GM12864 (cell line): ENCODE measurements at regions not wholly inside any gene's neighbourhood (a gene's known extent, or its start where the extent isn't known, plus 50 kb on each side); places are given as distances from the start of the nearest gene placed in this dataset.

Source experiments
- DNase-seq: peaks from one replicate; pipeline ENCODE4 v3.0.0-alpha.2; 2011; ENCODE audit warnings: low read depth
- H3K4me3 ChIP-seq: 2 replicates; pipeline ENCODE4 v1.5.1; 2011; ENCODE audit warnings: mild to moderate bottlenecking, low read depth, low read length, control low read depth
- CTCF ChIP-seq: IDR thresholded peaks from 2 replicates; pipeline ENCODE4 v1.5.1; 2011; ENCODE audit warnings: low read depth, mild to moderate bottlenecking, moderate library complexity, low read length, control low read depth, inconsistent platforms; ENCODE audit errors: missing control alignments

- no peak for DNase-seq
- no peak overlapping the region for H3K4me3 ChIP-seq
- no peak for TF ChIP-seq CTCF
Observed at GRCh38 chr3:29186982-29187725, 93.7 kb upstream of the RBMS3 start.

DNA sequence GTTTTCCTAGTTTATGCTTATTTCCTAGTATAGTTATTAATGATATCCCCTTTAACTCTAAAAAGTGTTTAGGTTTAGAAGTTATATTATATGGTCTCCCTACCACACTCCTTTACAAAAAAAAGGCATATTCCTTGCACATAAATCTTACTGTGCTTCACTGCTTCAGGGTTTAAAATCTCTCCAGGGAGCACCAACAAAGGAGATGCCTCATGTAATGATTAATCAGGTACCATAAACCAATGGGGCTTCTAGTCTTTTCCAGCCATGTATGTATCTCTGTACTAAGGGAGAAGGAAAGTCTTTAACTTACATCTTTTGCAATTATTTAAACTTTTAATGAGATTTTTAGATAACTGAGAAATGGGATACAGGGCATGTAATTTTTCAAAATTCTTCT lies 91.5 kb upstream of the RBMS3 start:
- TF ChIP-seq CTCF: no peak
- no peak overlapping the region for H3K4me3 ChIP-seq
- DNase-seq: no peak

DNA sequence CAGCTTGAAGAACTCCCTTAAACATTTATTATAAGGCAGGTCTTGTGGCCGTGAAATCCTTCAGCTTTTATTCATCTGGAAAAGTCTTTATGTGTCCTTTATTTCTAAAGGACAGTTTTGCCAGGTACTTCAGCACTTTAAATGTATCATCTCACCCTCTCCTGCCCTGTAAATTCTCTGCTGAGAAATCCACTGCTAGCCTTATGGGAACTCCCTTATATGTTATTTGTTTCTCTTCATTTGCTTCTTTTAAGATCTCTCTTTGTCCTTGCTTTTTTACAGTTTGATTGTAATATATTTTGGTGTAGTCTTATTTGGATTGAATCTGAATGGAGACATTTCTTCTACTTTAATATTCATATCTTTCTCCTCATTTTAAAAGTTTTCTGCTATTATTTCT lies 86.7 kb upstream of the RBMS3 start:
- TF ChIP-seq CTCF: no peak
- DNase-seq: no peak
- no peak overlapping the region for H3K4me3 ChIP-seq

GRCh38 chr3:29195056-29195455 lies 85.8 kb upstream of the RBMS3 start:
- H3K4me3 ChIP-seq: no peak overlapping the region
- no peak for DNase-seq
- TF ChIP-seq CTCF: no peak

- no peak overlapping the region for H3K4me3 ChIP-seq
- no peak for TF ChIP-seq CTCF
- DNase-seq: no peak
Observed at GRCh38 chr3:29201604-29202003, 79.3 kb upstream of the RBMS3 start.

DNA sequence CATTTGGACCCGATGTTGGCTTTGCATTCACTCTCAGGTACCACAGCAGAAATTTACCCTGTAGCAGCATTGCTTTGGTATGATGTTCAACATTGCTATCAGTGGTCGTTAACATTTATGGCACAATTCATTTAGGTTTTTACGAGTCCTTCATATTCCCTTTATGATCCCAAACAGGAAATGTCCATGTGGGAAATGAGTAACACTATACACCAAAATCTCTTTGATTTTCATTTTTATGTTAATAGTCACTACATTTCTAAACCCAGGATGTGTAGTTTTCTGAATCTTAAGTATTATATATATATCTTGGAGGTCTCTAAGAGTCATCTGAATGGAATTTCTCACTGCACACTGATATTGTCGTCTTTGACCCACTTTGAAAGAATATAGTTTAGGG lies 78.5 kb upstream of the RBMS3 start:
- no peak for DNase-seq
- TF ChIP-seq CTCF: no peak
- no peak overlapping the region for H3K4me3 ChIP-seq

DNA sequence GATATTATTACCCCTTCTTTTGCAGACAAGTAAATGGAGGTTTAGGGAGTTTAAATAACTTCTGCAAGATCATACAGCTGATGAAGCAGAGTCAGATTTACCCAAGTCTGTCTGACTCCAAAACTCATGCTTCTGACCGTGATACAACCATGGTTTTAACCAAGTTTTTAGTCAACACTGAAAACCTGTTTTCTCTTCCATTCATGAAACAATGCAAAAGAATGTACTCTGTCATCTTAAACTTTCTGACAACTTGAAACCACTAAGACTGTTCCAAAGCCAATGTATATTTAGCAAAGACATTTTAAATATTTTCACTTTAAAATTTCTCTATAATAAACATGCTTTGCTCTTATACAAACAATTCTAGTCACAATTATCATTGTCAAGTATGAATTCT lies 77.0 kb upstream of the RBMS3 start:
- TF ChIP-seq CTCF: no peak
- DNase-seq: no peak
- no peak overlapping the region for H3K4me3 ChIP-seq
